ENCODE measurements at regions not wholly inside any gene's neighbourhood (a gene's known extent, or its start where the extent isn't known, plus 50 kb on each side); places are given as distances from the start of the nearest gene placed in this dataset.
A peak's percentile ranks its signal among the peaks of the same experiment; 100 is the strongest.
"Not testable (repeated sequence)": the region's sequence is repeated elsewhere in the genome, so short reads cannot be mapped to it uniquely, and the experiment has no call there.

DNA sequence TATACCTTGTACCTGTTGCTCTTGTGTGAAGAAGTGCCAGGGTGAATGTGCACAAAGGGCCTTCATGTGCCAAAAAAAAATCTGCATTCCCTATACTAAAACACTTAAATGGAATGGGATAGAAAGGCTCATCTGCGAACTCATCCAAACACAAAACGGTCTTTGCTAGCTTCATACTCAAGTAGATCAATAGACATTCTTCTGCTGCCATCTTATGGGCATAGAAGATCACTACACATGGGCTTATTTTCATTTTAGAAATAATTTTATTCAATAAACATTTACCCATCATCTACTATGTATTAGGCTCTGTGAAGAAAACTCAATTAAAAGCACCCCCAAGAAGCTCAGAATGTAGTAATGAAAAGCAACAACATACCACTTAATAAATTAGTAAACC lies 693.1 kb downstream of the CDY1 start:
- DNase-seq (ENCODE audit: low spot score in 2 of 2); H3K9me3 ChIP-seq; H3K36me3 ChIP-seq; H3K27ac ChIP-seq; H3K4me3 ChIP-seq; H3K4me1 ChIP-seq; H3K27me3 ChIP-seq: not testable (repeated sequence)
- no CpG with 5 or more reads among the region's 2 CpGs for WGBS
- peak in 1 of 2 donors; percentile 13 for TF ChIP-seq CTCF (IDR thresholded peaks at IDR 0.05)

DNA sequence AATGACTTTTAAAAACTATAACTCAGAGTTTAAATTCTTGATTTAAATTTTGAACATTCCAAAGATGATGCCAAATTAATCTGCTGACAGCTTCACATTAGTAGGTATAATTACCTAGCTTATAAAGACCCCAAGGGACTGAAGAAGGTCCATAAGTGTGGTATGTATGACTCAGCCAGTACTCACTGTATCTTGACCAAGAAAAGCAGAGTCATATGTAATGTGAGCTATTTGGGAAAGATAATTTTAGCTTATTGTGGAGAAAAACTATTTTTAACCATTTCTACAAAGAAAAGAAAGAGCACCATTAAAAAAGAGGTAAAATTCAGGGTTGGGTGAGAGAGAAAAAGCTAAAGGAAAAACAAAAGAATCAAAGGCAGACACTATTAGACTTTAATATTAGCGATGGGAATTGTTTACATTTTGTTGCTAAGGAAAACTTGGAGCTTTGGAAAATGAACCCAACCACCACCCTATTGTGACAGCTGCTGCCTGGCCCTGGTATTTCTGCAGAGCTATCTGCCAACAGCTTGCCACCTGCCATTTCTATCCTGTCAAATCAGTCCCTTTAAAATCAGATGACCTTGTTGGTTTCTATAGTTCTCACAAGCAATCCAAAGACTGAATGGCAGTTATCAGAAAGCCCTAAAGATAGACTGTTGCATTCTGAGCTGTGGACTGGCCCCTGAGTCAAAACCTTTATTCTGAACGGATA lies 697.7 kb downstream of the CDY1 start:
- not testable (repeated sequence) for H3K9me3 ChIP-seq; DNase-seq (ENCODE audit: low spot score in 2 of 2)
- no CpG with 5 or more reads among the region's 2 CpGs for WGBS

DNA sequence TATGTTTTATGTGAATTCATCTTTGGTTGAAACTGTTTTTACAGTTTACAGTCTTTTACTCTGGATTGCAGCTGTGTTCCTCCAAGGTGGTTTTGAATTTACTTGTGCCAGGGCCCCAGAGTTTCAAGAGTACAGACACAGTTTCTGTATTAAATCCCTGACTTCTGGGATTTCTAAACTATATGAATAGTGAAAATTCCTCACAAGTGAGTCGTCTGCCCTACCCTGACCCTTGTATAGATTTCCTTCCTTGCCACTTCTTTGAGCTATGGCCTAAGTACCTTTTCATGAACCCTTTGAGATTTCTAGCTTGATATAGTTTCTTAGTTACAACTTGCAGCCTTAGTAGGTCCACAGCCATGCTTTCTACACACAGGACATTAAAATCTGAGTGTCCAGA lies 700.8 kb downstream of the CDY1 start:
- not testable (repeated sequence) for H3K9me3 ChIP-seq; DNase-seq (ENCODE audit: low spot score in 2 of 2); H3K36me3 ChIP-seq; H3K4me1 ChIP-seq; H3K27me3 ChIP-seq; H3K27ac ChIP-seq; H3K4me3 ChIP-seq
- WGBS: no CpG with 5 or more reads among the region's 1 CpG

More for the DNA sequence above, 697.7 kb downstream of the CDY1 start:
- H3K4me3 ChIP-seq, H3K27ac ChIP-seq, H3K36me3 ChIP-seq, H3K27me3 ChIP-seq, H3K4me1 ChIP-seq: not testable (repeated sequence)

DNA sequence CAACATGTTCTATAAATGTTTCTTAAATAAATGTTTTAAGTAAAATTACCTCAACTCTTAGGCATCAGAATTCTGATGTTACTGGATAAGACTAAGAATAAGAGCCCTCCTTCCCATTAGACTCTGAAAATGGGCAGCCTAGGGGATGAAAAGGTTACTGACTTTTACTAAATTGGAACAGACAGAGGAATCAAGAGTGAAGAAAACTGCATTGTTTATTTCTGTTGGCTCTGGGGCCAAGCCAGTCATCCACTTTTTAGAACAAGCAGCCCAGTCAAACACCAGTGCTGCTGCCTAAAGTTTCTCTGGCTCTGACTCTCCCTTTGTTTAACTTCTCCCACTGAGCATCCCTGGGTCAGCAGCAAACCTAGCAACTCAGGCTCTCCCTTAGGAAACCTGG lies 731.0 kb downstream of the CDY1 start:
- H3K4me1 ChIP-seq; H3K27ac ChIP-seq; H3K9me3 ChIP-seq; DNase-seq (ENCODE audit: low spot score in 2 of 2); H3K4me3 ChIP-seq; H3K36me3 ChIP-seq; H3K27me3 ChIP-seq: not testable (repeated sequence)

DNA sequence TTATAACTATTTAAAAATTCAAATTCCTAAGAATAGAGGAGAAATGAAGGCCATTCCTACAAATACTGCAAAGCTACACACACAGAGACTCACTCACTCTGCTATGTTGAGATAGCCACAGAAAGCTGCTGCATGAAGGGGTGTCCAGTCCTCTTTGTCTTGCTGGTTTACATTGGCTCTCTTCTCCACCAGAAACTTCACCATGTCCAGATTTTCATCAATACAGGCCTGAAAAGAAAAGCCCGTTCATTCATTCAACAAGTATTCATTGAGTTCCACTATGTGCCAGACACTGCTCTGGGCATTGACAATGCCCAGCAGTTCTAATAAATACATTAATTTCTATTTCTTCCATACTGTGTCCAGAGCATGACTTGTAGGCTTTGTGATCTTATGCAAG lies 732.3 kb downstream of the CDY1 start:
- no peaks in the 10 kb centered on the region for H3K36me3 ChIP-seq
- TF ChIP-seq POLR2A (IDR thresholded peaks at IDR 0.05) (no peak), EP300 (IDR thresholded peaks at IDR 0.05) (no peak), POLR2AphosphoS5 (IDR thresholded peaks at IDR 0.05) (no peak), CTCF (IDR thresholded peaks at IDR 0.05) (no peak)
- no peaks in the 10 kb centered on the region for H3K9me3 ChIP-seq
- WGBS: no CpG with 5 or more reads among the region's 1 CpG
- H3K27me3 ChIP-seq: no peaks in the 10 kb centered on the region
- H3K4me3 ChIP-seq: no peak overlapping the region
- no peaks in the 10 kb centered on the region for H3K4me1 ChIP-seq
- no peak for DNase-seq (ENCODE audit: low spot score in 2 of 2)
- H3K27ac ChIP-seq: no peak overlapping the region

DNA sequence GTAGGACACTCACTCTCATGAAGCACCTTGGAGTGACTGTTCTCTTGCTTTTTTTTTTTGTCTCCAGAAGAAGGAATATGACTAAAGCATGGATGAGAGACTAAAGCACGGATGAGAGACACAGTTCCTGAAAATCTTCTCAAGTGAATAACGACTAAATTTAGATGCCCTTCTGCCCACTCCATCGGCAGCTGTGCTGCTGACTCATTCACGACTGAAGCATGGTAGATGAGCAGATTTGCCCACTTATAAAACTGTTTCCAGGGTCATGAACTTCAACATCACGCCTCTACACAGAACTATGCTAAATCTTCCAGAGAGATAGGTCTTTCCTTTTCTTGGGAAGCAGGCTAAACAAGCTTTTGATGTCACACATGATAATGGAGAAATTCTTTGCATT lies 738.0 kb downstream of the CDY1 start:
- not testable (repeated sequence) for H3K27ac ChIP-seq; H3K4me1 ChIP-seq; H3K36me3 ChIP-seq; DNase-seq (ENCODE audit: low spot score in 2 of 2); H3K9me3 ChIP-seq; H3K4me3 ChIP-seq; H3K27me3 ChIP-seq
- no CpG with 5 or more reads among the region's 5 CpGs for WGBS

GRCh38 chrY:26360472-26360871 lies 738.6 kb downstream of the CDY1 start:
- H3K4me3 ChIP-seq; H3K27me3 ChIP-seq; H3K27ac ChIP-seq; H3K36me3 ChIP-seq; DNase-seq (ENCODE audit: low spot score in 2 of 2); H3K9me3 ChIP-seq; H3K4me1 ChIP-seq: not testable (repeated sequence)
- no CpG with 5 or more reads among the region's 1 CpG for WGBS

GRCh38 chrY:26363442-26363841 lies 741.5 kb downstream of the CDY1 start:
- H3K9me3 ChIP-seq; DNase-seq (ENCODE audit: low spot score in 2 of 2); H3K27me3 ChIP-seq; H3K4me3 ChIP-seq; H3K36me3 ChIP-seq; H3K4me1 ChIP-seq; H3K27ac ChIP-seq: not testable (repeated sequence)
- WGBS: no CpG with 5 or more reads among the region's 2 CpGs

- H3K27ac ChIP-seq; H3K9me3 ChIP-seq; H3K4me3 ChIP-seq; H3K36me3 ChIP-seq; H3K27me3 ChIP-seq; H3K4me1 ChIP-seq; DNase-seq (ENCODE audit: low spot score in 2 of 2): not testable (repeated sequence)
- WGBS: no CpG with 5 or more reads among the region's 6 CpGs
These were observed 744.2 kb downstream of the CDY1 start for GRCh38 chrY:26366091-26366490.

- not testable (repeated sequence) for H3K27me3 ChIP-seq; DNase-seq (ENCODE audit: low spot score in 2 of 2); H3K27ac ChIP-seq; H3K4me1 ChIP-seq; H3K4me3 ChIP-seq; H3K36me3 ChIP-seq; H3K9me3 ChIP-seq
- no CpG with 5 or more reads among the region's 1 CpG for WGBS
These were observed 750.6 kb downstream of the CDY1 start for GRCh38 chrY:26372480-26372879.
